Endothelial cell (in vitro differentiated cells): ENCODE measurements at regions not wholly inside any gene's neighbourhood (a gene's known extent, or its start where the extent isn't known, plus 50 kb on each side); places are given as distances from the start of the nearest gene placed in this dataset.

Experiments
- DNase-seq: peaks from one replicate; pipeline ENCODE4 v3.0.0; 2021; ENCODE audit warnings: low spot score
- H3K27ac Mint-ChIP-seq: one replicate; pipeline ENCODE4 v1.8.0; 2021; ENCODE audit warnings: mixed read lengths, inconsistent platforms; ENCODE audit not compliant: unreplicated experiment
- H3K27me3 Mint-ChIP-seq: one replicate; pipeline ENCODE4 v1.8.0; 2021; ENCODE audit warnings: mild to moderate bottlenecking, moderate library complexity, mixed read lengths, inconsistent platforms; ENCODE audit not compliant: unreplicated experiment
- H3K36me3 Mint-ChIP-seq: one replicate; pipeline ENCODE4 v1.8.0; 2021; ENCODE audit warnings: mild to moderate bottlenecking, low read depth, mixed read lengths, inconsistent platforms; ENCODE audit not compliant: unreplicated experiment
- H3K4me1 Mint-ChIP-seq: one replicate; pipeline ENCODE4 v1.8.0; 2021; ENCODE audit warnings: mild to moderate bottlenecking, mixed read lengths, inconsistent platforms; ENCODE audit not compliant: unreplicated experiment
- H3K4me3 Mint-ChIP-seq: one replicate; pipeline ENCODE4 v1.8.0; 2021; ENCODE audit warnings: mild to moderate bottlenecking, mixed read lengths, inconsistent platforms; ENCODE audit not compliant: unreplicated experiment
- H3K9me3 Mint-ChIP-seq: one replicate; pipeline ENCODE4 v1.8.0; 2021; ENCODE audit warnings: mixed read lengths, inconsistent platforms; ENCODE audit not compliant: unreplicated experiment
- TF ChIP-seq, protein P1 (sequence below): fragments of 200-600 bp; sonication (generic); IDR thresholded peaks from one replicate; pipeline ENCODE4 v1.5.0; 2021; ENCODE audit warnings: antibody characterized with exemption; ENCODE audit not compliant: unreplicated experiment

- Mint-ChIP-seq H3K4me1 (no peaks in the 10 kb centered on the region), H3K9me3 (no peaks in the 10 kb centered on the region), H3K4me3 (no peak overlapping the region), H3K27me3 (peaks cover 2% of the 10 kb centered on the region), H3K36me3 (no peaks in the 10 kb centered on the region), H3K27ac (no peak overlapping the region)
- TF ChIP-seq, protein P1, sequence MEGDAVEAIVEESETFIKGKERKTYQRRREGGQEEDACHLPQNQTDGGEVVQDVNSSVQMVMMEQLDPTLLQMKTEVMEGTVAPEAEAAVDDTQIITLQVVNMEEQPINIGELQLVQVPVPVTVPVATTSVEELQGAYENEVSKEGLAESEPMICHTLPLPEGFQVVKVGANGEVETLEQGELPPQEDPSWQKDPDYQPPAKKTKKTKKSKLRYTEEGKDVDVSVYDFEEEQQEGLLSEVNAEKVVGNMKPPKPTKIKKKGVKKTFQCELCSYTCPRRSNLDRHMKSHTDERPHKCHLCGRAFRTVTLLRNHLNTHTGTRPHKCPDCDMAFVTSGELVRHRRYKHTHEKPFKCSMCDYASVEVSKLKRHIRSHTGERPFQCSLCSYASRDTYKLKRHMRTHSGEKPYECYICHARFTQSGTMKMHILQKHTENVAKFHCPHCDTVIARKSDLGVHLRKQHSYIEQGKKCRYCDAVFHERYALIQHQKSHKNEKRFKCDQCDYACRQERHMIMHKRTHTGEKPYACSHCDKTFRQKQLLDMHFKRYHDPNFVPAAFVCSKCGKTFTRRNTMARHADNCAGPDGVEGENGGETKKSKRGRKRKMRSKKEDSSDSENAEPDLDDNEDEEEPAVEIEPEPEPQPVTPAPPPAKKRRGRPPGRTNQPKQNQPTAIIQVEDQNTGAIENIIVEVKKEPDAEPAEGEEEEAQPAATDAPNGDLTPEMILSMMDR: no peak
- DNase-seq: no peak
Observed at GRCh38 chr2:193894081-193894480, 1699.3 kb upstream of the TMEFF2 start.

- Mint-ChIP-seq H3K27me3 (peaks cover 5% of the 10 kb centered on the region), H3K4me3 (no peak overlapping the region), H3K9me3 (no peaks in the 10 kb centered on the region), H3K27ac (no peak overlapping the region), H3K36me3 (no peaks in the 10 kb centered on the region), H3K4me1 (no peaks in the 10 kb centered on the region)
- TF ChIP-seq, protein P1: no peak
- no peak for DNase-seq
Observed at GRCh38 chr2:193891023-193891422, 1696.3 kb upstream of the TMEFF2 start.

DNA sequence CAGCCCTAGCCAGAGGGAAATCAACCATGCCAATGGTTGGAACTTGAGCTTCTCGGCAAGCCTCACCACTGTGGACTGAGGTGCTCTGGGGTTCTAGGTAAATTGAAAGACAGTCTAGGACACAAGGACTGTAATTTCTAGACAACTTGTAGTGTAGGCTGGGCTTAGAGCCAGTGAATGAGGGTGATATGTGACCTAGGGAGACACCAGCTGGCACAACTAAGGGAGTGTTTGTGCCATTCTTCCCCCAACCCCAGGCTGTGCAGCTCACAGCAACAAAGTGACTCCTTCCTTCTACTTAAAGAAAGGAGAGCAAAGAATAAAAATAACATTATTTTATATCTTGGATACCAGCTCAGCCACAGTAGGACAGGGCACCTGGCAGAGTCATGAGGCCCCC lies 1690.7 kb upstream of the TMEFF2 start:
- Mint-ChIP-seq H3K36me3 (no peaks in the 10 kb centered on the region), H3K27me3 (peaks cover 3% of the 10 kb centered on the region), H3K4me1 (no peaks in the 10 kb centered on the region), H3K9me3 (no peaks in the 10 kb centered on the region), H3K27ac (no peak overlapping the region), H3K4me3 (no peak overlapping the region)
- TF ChIP-seq, protein P1: no peak
- no peak for DNase-seq

- no peak for DNase-seq
- H3K27me3 Mint-ChIP-seq: peaks cover 3% of the 10 kb centered on the region
- no peak overlapping the region for H3K27ac Mint-ChIP-seq
- TF ChIP-seq, protein P1: no peak
- H3K4me1 Mint-ChIP-seq: no peaks in the 10 kb centered on the region
- no peak overlapping the region for H3K4me3 Mint-ChIP-seq
- no peaks in the 10 kb centered on the region for H3K9me3 Mint-ChIP-seq
- H3K36me3 Mint-ChIP-seq: no peaks in the 10 kb centered on the region
Observed at GRCh38 chr2:193883820-193884219, 1689.1 kb upstream of the TMEFF2 start.

DNA sequence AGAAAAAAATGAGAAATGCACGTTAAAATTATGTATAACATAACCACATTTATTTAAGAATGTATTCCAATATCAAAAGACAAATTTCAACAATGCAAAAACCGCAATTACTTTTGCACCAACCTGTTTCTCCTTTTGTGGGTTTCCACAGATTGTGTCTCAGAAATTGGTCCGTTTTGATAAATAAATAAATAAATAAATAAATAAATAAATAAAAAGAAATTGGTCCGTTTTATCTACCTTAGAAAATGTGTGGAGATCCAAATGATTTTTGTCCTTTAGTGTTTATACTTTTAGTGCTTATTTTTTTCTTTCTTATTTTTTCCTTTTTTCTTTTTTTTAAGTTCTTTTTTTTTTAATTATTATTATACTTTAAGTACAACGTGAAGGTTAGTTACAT lies 1682.2 kb upstream of the TMEFF2 start:
- no peak for DNase-seq
- no peak overlapping the region for H3K4me3 Mint-ChIP-seq
- H3K9me3 Mint-ChIP-seq: no peaks in the 10 kb centered on the region
- H3K4me1 Mint-ChIP-seq: no peaks in the 10 kb centered on the region
- H3K27ac Mint-ChIP-seq: no peak overlapping the region
- no peaks in the 10 kb centered on the region for H3K36me3 Mint-ChIP-seq
- TF ChIP-seq, protein P1: no peak
- H3K27me3 Mint-ChIP-seq: no peaks in the 10 kb centered on the region
